ENCODE measurements at regions not wholly inside any gene's neighbourhood (a gene's known extent, or its start where the extent isn't known, plus 50 kb on each side); places are given as distances from the start of the nearest gene placed in this dataset.

GRCh38 chr11:123360267-123360936, 69.7 kb upstream of the GRAMD1B start:
- TF ChIP-seq CTCF (IDR thresholded peaks at IDR 0.05): no peak
- no peak for TF ChIP-seq POLR2AphosphoS5 (IDR thresholded peaks at IDR 0.05)
- TF ChIP-seq EP300 (IDR thresholded peaks at IDR 0.05): no peak
- TF ChIP-seq POLR2A (IDR thresholded peaks at IDR 0.05; ENCODE audit: low read depth): no peak
- WGBS: 97% methylated on average over 10 of the region's 10 CpGs
- intact Hi-C loops (cut with DNase I): no loop called here

GRCh38 chr11:123357990-123358827, 71.9 kb upstream of the GRAMD1B start:
- TF ChIP-seq POLR2AphosphoS5 (IDR thresholded peaks at IDR 0.05): no peak
- no peak for TF ChIP-seq CTCF (IDR thresholded peaks at IDR 0.05)
- no peak for TF ChIP-seq EP300 (IDR thresholded peaks at IDR 0.05)
- TF ChIP-seq POLR2A (IDR thresholded peaks at IDR 0.05; ENCODE audit: low read depth): no peak
- intact Hi-C loops (cut with DNase I): no loop called here
- H3K4me1 ChIP-seq: peaks cover 0 to 25% (median 20%) of the 10 kb centered on the region in 4 donors
- H3K36me3 ChIP-seq: no peaks in the 10 kb centered on the region
- no peaks in the 10 kb centered on the region for H3K9me3 ChIP-seq
- no peak overlapping the region for H3K27ac ChIP-seq (replicated peaks in 1 of 4)
- no peak for DNase-seq (ENCODE audit: extremely low spot score)
- peak overlapping the region; percentile 46 to 54 (median 48) for H3K4me3 ChIP-seq
- whole genome bisulfite sequencing: 3% methylated on average over 29 of the region's 58 CpGs
- H3K27me3 ChIP-seq: peaks cover 0 to 54% (median 2%) of the 10 kb centered on the region in 4 donors

More at GRCh38 chr11:123360267-123360936, 69.7 kb upstream of the GRAMD1B start:
- no peaks in the 10 kb centered on the region for H3K9me3 ChIP-seq
- H3K4me1 ChIP-seq: peaks cover 7 to 30% (median 26%) of the 10 kb centered on the region in 4 donors
- H3K27ac ChIP-seq (replicated peaks in 1 of 4): no peak overlapping the region
- no peak for DNase-seq (ENCODE audit: extremely low spot score)
- H3K4me3 ChIP-seq: no peak overlapping the region
- no peaks in the 10 kb centered on the region for H3K36me3 ChIP-seq
- H3K27me3 ChIP-seq: peaks cover 0 to 47% (median 2%) of the 10 kb centered on the region in 4 donors

GRCh38 chr11:123357353-123357989, 72.6 kb upstream of the GRAMD1B start:
- H3K27me3 ChIP-seq: peaks cover 0 to 54% (median 2%) of the 10 kb centered on the region in 4 donors
- H3K27ac ChIP-seq (replicated peaks in 1 of 4): no peak overlapping the region
- TF ChIP-seq POLR2A (IDR thresholded peaks at IDR 0.05; ENCODE audit: low read depth) (no peak), POLR2AphosphoS5 (IDR thresholded peaks at IDR 0.05) (no peak), CTCF (IDR thresholded peaks at IDR 0.05) (no peak), EP300 (IDR thresholded peaks at IDR 0.05) (no peak)
- 66% methylated on average over 8 of the region's 9 CpGs for WGBS
- no peak for DNase-seq (ENCODE audit: extremely low spot score)
- H3K4me3 ChIP-seq: peak overlapping the region in 3 of 4 donors; percentile 46 to 54 (median 50)
- intact Hi-C loops (cut with DNase I): no loop called here
- H3K4me1 ChIP-seq: peaks cover 0 to 18% (median 12%) of the 10 kb centered on the region in 4 donors
- no peaks in the 10 kb centered on the region for H3K36me3 ChIP-seq
- H3K9me3 ChIP-seq: no peaks in the 10 kb centered on the region

- intact Hi-C loops (cut with DNase I): no loop called here
- H3K4me3 ChIP-seq: no peak overlapping the region
- no peaks in the 10 kb centered on the region for H3K9me3 ChIP-seq
- no peak overlapping the region for H3K27ac ChIP-seq (replicated peaks in 1 of 4)
- WGBS: 94% methylated on average over 7 of the region's 7 CpGs
- DNase-seq (ENCODE audit: extremely low spot score): no peak
- no peak for TF ChIP-seq POLR2AphosphoS5 (IDR thresholded peaks at IDR 0.05)
- TF ChIP-seq EP300 (IDR thresholded peaks at IDR 0.05): no peak
- TF ChIP-seq CTCF (IDR thresholded peaks at IDR 0.05): no peak
- no peak for TF ChIP-seq POLR2A (IDR thresholded peaks at IDR 0.05; ENCODE audit: low read depth)
- H3K36me3 ChIP-seq: no peaks in the 10 kb centered on the region
- H3K27me3 ChIP-seq: peaks cover 0 to 55% (median 2%) of the 10 kb centered on the region in 4 donors
- H3K4me1 ChIP-seq: peaks cover 0 to 16% (median 12%) of the 10 kb centered on the region in 4 donors
These were observed 73.5 kb upstream of the GRAMD1B start for GRCh38 chr11:123356539-123356938.

Data from esophagus muscularis mucosa (tissue), 4 donors.